ENCODE measurements at regions not wholly inside any gene's neighbourhood (a gene's known extent, or its start where the extent isn't known, plus 50 kb on each side); places are given as distances from the start of the nearest gene placed in this dataset.

GRCh38 chr10:90999512-91000172 is 78.8 kb upstream of the ANKRD1 start:
- TF ChIP-seq SP1 (IDR thresholded peaks at IDR 0.05) (no peak), FOXA1 (IDR thresholded peaks at IDR 0.05) (no peak), EGR1 (IDR thresholded peaks at IDR 0.05; ENCODE audit: low read depth in 2 of 2) (no peak), HNF4A (conservative IDR thresholded peaks at IDR 0.05) (no peak), TAF1 (conservative IDR thresholded peaks at IDR 0.05) (no peak), JUND (IDR thresholded peaks at IDR 0.05) (no peak), RAD21 (IDR thresholded peaks at IDR 0.05) (no peak), MAX (IDR thresholded peaks at IDR 0.05) (no peak), ATF3 (IDR thresholded peaks at IDR 0.05) (no peak), GABPA (IDR thresholded peaks at IDR 0.05 in 1 of 2, conservative IDR thresholded peaks at IDR 0.05 in 1 of 2) (no peak), HNF4G (IDR thresholded peaks at IDR 0.05) (no peak), RXRA (IDR thresholded peaks at IDR 0.05) (no peak), REST (IDR thresholded peaks at IDR 0.05) (no peak), CTCF (IDR thresholded peaks at IDR 0.05; ENCODE audit: low read depth, low read length, missing input control) (no peak), NR2F2 (IDR thresholded peaks at IDR 0.05) (no peak), YY1 (IDR thresholded peaks at IDR 0.05) (no peak), ZBTB33 (IDR thresholded peaks at IDR 0.05) (no peak), FOXA2 (IDR thresholded peaks at IDR 0.05) (no peak)
- H3K9me3 ChIP-seq (ENCODE audit: control insufficient read depth in 4 of 4, low read length in 3 of 4): no peaks in the 10 kb centered on the region
- WGBS: 86% methylated on average over 5 of the region's 5 CpGs

More at GRCh38 chr10:90999512-91000172, 78.8 kb upstream of the ANKRD1 start:
- H3K4me1 ChIP-seq (ENCODE audit: control insufficient read depth in 4 of 4, insufficient read depth in 4 of 4, low read length in 3 of 4): peaks cover 0 to 4% (median 2%) of the 10 kb centered on the region in 4 donors
- H3K4me3 ChIP-seq (ENCODE audit: low read depth in 1 of 3, low read length in 3 of 3): no peak overlapping the region
- no peaks in the 10 kb centered on the region for H3K36me3 ChIP-seq (ENCODE audit: control insufficient read depth in 4 of 4, insufficient read depth in 3 of 4, low read depth in 1 of 4, low read length in 3 of 4)
- no peak for DNase-seq (ENCODE audit: low spot score)
- H3K9ac ChIP-seq (ENCODE audit: low read depth in 1 of 2, low read length in 2 of 2): no peak overlapping the region
- H3K27me3 ChIP-seq (ENCODE audit: control insufficient read depth in 4 of 4, insufficient read depth in 4 of 4, low read length in 3 of 4): no peaks in the 10 kb centered on the region
- no peak overlapping the region for H3K27ac ChIP-seq (ENCODE audit: low read depth in 1 of 2, low read length in 2 of 2)
